ENCODE measurements at regions not wholly inside any gene's neighbourhood (a gene's known extent, or its start where the extent isn't known, plus 50 kb on each side); places are given as distances from the start of the nearest gene placed in this dataset.

GRCh38 chr7:46170792-46171191 lies 249.7 kb upstream of the IGFBP3 start:
- TF ChIP-seq CTCF (IDR thresholded peaks at IDR 0.05) = no peak
- no peak for TF ChIP-seq POLR2A (IDR thresholded peaks at IDR 0.05)
